HG02943 (cell line): ENCODE measurements at regions not wholly inside any gene's neighbourhood (a gene's known extent, or its start where the extent isn't known, plus 50 kb on each side); places are given as distances from the start of the nearest gene placed in this dataset.

Experiments used
- ATAC-seq: cut with Tn5 transposase; IDR thresholded peaks from one replicate; pipeline ENCODE4 v1.9.1; 2021; ENCODE audit warnings: mild to moderate bottlenecking, low read depth, moderate library complexity; ENCODE audit not compliant: unreplicated experiment

DNA sequence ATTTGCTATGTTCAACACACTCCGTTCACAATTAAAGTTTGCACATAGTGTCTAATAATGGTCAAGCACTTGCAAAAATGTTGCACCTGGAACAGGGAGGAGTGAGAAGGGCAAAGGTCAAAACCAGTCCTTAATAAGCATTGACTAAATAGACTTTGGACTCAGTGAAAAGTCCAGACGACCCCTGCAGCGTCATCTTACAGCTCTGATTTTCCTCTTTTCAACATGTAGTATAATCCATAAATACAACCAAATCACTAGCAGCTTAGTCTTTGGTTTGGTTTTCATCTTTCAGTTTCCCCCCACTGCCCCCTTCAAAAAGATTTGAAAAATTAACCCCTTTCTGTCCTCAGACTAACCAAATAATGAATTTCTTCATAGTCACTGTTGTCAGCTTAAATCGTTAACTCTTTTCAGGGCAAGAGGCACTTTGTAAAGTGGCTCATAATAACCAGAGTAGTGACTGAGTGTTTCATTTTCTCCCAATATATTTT is 290.3 kb downstream of the PTPRC start:
- ATAC-seq: peak; percentile 44

- peak; percentile 49 for ATAC-seq
These were observed 291.2 kb downstream of the PTPRC start for GRCh38 chr1:198929961-198930599.

GRCh38 chr1:198932351-198932991 is 293.6 kb downstream of the PTPRC start:
- ATAC-seq: no peak

- no peak for ATAC-seq
These were observed 294.8 kb downstream of the PTPRC start for GRCh38 chr1:198933515-198934222.

DNA sequence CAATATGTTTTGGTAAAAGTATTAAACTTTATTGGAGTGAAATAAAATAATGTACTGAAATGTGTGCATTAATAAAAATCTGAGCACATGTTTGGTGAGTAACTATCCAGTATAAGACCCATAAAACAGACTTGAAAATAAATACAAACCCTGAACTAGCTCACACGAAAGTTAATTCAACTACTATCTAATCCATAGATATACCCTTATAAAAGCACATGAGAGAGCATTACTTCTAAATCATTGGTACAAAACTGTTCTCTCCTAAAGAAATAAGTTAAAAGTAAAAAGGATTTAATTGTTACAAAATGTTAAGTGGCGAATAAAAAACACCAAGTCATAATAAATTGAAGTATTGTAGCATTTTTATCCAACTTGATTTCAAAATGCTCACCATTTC is 295.6 kb downstream of the PTPRC start:
- no peak for ATAC-seq

- ATAC-seq: peak; percentile 9
These were observed 296.1 kb downstream of the PTPRC start for GRCh38 chr1:198934901-198935305.

GRCh38 chr1:198935306-198935921 is 296.6 kb downstream of the PTPRC start:
- ATAC-seq: peak; percentile 52

GRCh38 chr1:198936371-198937083 is 297.7 kb downstream of the PTPRC start:
- ATAC-seq: no peak

GRCh38 chr1:198937231-198938031 is 298.6 kb downstream of the PTPRC start:
- ATAC-seq: peak; percentile 92

- no peak for ATAC-seq
These were observed 300.4 kb downstream of the PTPRC start for GRCh38 chr1:198939286-198939685.

GRCh38 chr1:198939956-198940355 is 301.1 kb downstream of the PTPRC start:
- no peak for ATAC-seq

- ATAC-seq: no peak
These were observed 303.6 kb downstream of the PTPRC start for GRCh38 chr1:198942466-198942865.

DNA sequence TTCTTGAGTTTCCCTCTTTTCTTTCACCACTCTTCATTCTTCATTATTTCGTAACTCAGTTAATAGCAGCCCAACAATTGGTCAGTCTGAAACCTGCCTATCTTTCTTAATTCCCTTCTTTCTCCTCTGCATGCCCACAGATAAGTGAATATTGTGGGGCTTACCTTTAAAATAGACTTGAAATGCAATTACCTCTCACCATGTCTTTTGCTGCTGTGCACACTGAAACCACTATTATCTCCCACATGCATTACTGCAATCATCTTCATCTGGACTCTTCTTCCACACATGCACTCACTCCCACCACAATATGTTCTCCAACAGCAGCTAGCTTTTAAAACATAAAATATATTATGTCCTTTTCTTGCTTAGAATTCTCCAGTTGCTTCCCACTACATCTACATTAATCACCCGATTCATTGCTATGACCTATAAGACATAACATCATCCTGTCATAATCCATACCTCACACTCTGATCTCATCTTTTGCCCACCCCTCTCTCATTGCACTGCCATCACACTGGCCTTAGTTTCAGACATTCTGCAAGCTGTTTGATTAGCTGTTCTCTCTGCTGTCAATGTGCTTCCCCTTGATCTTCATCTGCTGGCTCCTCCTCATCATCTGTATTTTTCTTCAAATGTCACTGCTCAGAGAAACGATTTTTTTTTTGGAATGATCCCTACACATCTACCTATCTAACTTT is 304.8 kb downstream of the PTPRC start:
- ATAC-seq: no peak

GRCh38 chr1:198947456-198947855 is 308.6 kb downstream of the PTPRC start:
- no peak for ATAC-seq

DNA sequence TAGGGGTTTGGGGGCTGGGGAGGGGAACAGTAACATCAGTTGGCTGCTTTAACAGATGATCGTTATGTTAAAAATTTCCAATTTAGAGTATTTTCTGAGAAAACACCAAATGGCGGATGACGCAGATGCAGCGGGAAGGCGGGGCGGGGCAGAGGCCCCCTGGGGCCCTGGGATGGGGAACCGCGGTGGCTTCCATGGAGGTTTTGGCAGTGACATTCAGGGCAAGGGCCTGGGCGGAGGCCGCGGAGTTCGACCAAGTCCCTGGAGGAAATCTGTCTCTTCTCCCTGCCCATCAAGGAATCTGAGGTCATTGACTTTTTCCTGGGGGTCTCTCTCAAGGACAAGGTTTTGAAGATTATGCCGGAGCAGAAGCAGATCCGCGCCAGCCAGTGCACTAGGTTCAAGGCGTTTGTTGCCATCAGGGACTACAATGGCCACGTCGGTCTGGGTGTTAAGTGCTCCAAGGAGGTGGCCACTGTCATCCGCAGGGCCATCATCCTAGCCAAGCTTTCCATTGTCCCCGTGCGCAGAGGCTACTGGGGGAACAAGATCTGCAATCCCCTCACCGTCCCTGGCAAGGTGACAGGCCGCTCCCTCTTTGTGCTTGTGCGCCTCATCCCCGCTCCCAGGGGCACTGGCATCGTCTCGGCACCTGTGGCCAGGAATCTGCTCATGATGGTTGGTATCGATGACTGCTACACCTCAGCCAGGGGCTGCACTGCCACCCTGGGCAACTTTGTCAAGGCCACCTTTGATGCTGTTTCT is 310.2 kb downstream of the PTPRC start:
- ATAC-seq: no peak

DNA sequence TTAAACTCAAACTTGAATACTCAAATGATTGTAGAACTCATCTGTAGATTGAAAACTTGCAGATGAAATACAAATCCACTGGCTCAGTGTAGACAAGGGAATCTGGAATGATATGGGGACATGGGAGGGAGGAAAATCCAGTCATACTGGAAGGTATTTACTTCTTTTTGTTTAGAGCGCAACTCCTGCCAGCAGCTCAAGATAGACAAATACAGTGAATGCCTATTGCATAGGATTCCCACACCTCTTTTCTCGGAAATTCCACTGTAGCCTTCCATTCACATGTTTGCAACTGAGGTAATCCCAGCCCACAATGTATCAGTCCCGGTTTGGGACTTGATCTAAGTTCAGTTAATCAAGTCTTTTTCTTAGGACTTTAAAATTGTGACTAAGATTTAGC is 311.2 kb downstream of the PTPRC start:
- ATAC-seq: no peak

GRCh38 chr1:198955085-198955484 is 316.2 kb downstream of the PTPRC start:
- ATAC-seq: no peak

DNA sequence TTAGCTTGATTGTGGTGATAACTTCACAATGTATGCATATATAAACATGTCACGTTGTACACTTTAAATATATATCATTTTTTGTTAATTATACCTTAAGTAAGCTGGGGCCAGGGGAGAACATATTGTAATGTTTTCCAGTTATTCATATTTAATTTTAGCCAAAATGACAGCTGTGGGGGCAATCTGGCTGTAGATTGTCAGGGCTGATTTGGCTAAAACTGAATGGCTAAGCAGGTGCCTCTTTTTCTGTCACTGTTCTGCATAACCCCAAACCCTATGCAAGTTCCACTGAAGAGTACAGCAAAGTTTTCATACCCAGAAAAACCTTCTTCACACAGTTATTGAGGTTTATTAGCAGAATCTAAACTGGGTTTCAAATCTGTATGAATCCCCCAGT is 318.2 kb downstream of the PTPRC start:
- no peak for ATAC-seq
